Upper lobe of right lung (tissue), 1 donor: ENCODE measurements at regions not wholly inside any gene's neighbourhood (a gene's known extent, or its start where the extent isn't known, plus 50 kb on each side); places are given as distances from the start of the nearest gene placed in this dataset.

ENCODE experiments used
- ATAC-seq: fragments of 200-7000 bp; cut with Tn5 transposase; one replicate; pipeline ENCODE4 v1.9.1; 2020; ENCODE audit warnings: mild to moderate bottlenecking, moderate library complexity
- DNase-seq: peaks from one replicate; pipeline ENCODE4 v3.0.0-alpha.2; 2020
- H3K27ac ChIP-seq: fragments of 200-600 bp; one replicate; pipeline ENCODE4 v1.8.0; 2022
- H3K27me3 ChIP-seq: fragments of 200-600 bp; one replicate; pipeline ENCODE4 v1.8.0; 2022; ENCODE audit warnings: mild to moderate bottlenecking
- H3K36me3 ChIP-seq: fragments of 200-600 bp; one replicate; pipeline ENCODE4 v1.8.0; 2022
- H3K4me1 ChIP-seq: fragments of 200-600 bp; one replicate; pipeline ENCODE4 v1.8.0; 2022
- H3K4me3 ChIP-seq: fragments of 200-600 bp; one replicate; pipeline ENCODE4 v1.8.0; 2022; ENCODE audit warnings: mild to moderate bottlenecking
- H3K9me3 ChIP-seq: fragments of 200-600 bp; one replicate; pipeline ENCODE4 v1.8.0; 2022
- intact Hi-C: fragments of 100-400 bp; cut with DNase I; formaldehyde crosslinking; loops from one replicate; pipeline ENCODE4 v1.11.0; 2022
- TF ChIP-seq, protein P1 (sequence below): fragments of 200-600 bp; IDR thresholded peaks from one replicate; pipeline ENCODE4 v1.8.0; 2022; ENCODE audit warnings: antibody characterized with exemption
- donor health status: DM: no; HTN: yes; CAD: no; lungs with severe emphysema.

- no peaks in the 10 kb centered on the region for H3K27me3 ChIP-seq
- H3K9me3 ChIP-seq = no peaks in the 10 kb centered on the region
- no peaks in the 10 kb centered on the region for H3K4me1 ChIP-seq
- TF ChIP-seq, protein P1, sequence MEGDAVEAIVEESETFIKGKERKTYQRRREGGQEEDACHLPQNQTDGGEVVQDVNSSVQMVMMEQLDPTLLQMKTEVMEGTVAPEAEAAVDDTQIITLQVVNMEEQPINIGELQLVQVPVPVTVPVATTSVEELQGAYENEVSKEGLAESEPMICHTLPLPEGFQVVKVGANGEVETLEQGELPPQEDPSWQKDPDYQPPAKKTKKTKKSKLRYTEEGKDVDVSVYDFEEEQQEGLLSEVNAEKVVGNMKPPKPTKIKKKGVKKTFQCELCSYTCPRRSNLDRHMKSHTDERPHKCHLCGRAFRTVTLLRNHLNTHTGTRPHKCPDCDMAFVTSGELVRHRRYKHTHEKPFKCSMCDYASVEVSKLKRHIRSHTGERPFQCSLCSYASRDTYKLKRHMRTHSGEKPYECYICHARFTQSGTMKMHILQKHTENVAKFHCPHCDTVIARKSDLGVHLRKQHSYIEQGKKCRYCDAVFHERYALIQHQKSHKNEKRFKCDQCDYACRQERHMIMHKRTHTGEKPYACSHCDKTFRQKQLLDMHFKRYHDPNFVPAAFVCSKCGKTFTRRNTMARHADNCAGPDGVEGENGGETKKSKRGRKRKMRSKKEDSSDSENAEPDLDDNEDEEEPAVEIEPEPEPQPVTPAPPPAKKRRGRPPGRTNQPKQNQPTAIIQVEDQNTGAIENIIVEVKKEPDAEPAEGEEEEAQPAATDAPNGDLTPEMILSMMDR = no peak
- H3K36me3 ChIP-seq = no peaks in the 10 kb centered on the region
- ATAC-seq = no peak
- DNase-seq = no peak
- H3K27ac ChIP-seq = no peak overlapping the region
- no peak overlapping the region for H3K4me3 ChIP-seq
- intact Hi-C loops = no loop called here
Observed at GRCh38 chr2:194706179-194706578, 950.8 kb upstream of the SLC39A10 start.

DNA sequence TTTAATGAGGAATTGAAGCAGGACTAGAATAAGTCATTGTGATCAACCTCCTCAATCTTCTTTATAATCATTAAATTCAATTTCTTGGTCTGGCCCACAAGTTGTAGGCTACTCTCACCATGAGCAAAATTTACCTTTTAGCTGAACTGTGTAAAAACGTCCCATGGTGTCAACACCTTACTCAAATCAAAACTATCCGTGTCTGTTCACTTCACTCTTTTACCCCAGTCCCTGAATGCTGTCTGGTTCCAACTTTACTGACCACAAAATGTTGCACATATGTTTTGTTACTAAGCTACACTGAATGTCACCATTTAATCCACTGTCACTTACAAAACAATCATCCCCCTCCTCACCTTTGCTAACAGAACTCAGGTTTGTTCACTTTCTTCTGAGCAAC, 951.6 kb upstream of the SLC39A10 start:
- intact Hi-C loops = no loop called here

DNA sequence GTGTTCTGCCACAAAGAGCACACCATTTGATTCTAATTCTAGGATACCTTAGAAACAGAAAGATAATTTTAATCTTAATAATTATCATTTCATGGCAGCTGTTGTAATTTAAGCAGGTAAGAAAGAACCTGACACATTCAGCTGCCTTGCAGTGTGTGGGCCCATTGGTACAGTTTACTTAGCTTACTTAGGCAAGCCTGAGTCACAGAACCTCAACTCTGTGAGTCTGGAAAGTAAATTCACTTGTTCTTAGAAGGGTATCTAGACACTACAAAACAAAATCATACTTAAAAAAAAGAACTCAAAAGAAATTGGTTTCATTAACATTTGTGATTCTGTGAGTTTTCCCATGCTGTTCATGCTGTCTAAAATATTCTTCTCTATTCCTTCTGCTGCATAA, 956.3 kb upstream of the SLC39A10 start:
- no peak overlapping the region for H3K27ac ChIP-seq
- TF ChIP-seq, protein P1 = no peak
- no peaks in the 10 kb centered on the region for H3K4me1 ChIP-seq
- no peaks in the 10 kb centered on the region for H3K36me3 ChIP-seq
- no peak for DNase-seq
- H3K27me3 ChIP-seq = no peaks in the 10 kb centered on the region
- no peak for ATAC-seq
- no peaks in the 10 kb centered on the region for H3K9me3 ChIP-seq
- no peak overlapping the region for H3K4me3 ChIP-seq
- intact Hi-C loops = no loop called here

More for the DNA sequence above, 951.6 kb upstream of the SLC39A10 start:
- no peak for DNase-seq
- no peaks in the 10 kb centered on the region for H3K36me3 ChIP-seq
- H3K9me3 ChIP-seq = no peaks in the 10 kb centered on the region
- H3K4me3 ChIP-seq = no peak overlapping the region
- ATAC-seq = no peak
- TF ChIP-seq, protein P1 = no peak
- H3K4me1 ChIP-seq = no peaks in the 10 kb centered on the region
- no peak overlapping the region for H3K27ac ChIP-seq
- H3K27me3 ChIP-seq = no peaks in the 10 kb centered on the region

GRCh38 chr2:194700116-194700515, 956.9 kb upstream of the SLC39A10 start:
- no peaks in the 10 kb centered on the region for H3K9me3 ChIP-seq
- no peak for DNase-seq
- intact Hi-C loops = no loop called here
- H3K36me3 ChIP-seq = no peaks in the 10 kb centered on the region
- TF ChIP-seq, protein P1 = no peak
- H3K27ac ChIP-seq = no peak overlapping the region
- no peak for ATAC-seq
- no peaks in the 10 kb centered on the region for H3K4me1 ChIP-seq
- no peak overlapping the region for H3K4me3 ChIP-seq
- H3K27me3 ChIP-seq = no peaks in the 10 kb centered on the region

- Histone ChIP-seq H3K36me3 (no peaks in the 10 kb centered on the region), H3K27me3 (no peaks in the 10 kb centered on the region), H3K9me3 (no peaks in the 10 kb centered on the region), H3K27ac (no peak overlapping the region), H3K4me1 (no peaks in the 10 kb centered on the region), H3K4me3 (no peak overlapping the region)
- ATAC-seq = no peak
- intact Hi-C loops = no loop called here
- TF ChIP-seq, protein P1 = no peak
- DNase-seq = no peak
Observed at GRCh38 chr2:194698012-194698411, 959.0 kb upstream of the SLC39A10 start.

DNA sequence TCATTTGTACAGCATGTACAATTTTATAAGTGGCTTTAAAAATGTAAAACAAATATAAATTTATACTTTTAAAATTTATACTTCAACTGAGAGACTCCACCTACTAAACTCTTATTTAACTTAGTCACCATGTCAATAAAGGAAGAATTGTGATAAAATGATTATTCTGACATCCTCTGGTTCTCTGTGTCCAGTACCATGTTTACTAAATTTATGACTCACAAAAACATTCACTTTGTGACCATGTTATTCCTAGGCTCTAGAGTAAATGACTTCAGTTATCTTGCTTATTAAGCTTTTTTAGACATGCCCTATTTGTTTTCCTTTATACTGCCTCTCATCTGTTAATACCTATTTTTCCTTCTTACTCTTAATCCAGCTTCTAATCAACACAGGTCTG, 959.6 kb upstream of the SLC39A10 start:
- H3K36me3 ChIP-seq = no peaks in the 10 kb centered on the region
- H3K27me3 ChIP-seq = no peaks in the 10 kb centered on the region
- intact Hi-C loops = no loop called here
- H3K27ac ChIP-seq = no peak overlapping the region
- no peak overlapping the region for H3K4me3 ChIP-seq
- ATAC-seq = no peak
- no peaks in the 10 kb centered on the region for H3K9me3 ChIP-seq
- H3K4me1 ChIP-seq = no peaks in the 10 kb centered on the region
- no peak for DNase-seq
- TF ChIP-seq, protein P1 = no peak
